MG63 (cell line): ENCODE measurements at regions not wholly inside any gene's neighbourhood (a gene's known extent, or its start where the extent isn't known, plus 50 kb on each side); places are given as distances from the start of the nearest gene placed in this dataset.

Experiments
- DNase-seq: peaks from one replicate; pipeline ENCODE4 v3.0.0-alpha.2; 2020
- H3K27me3 ChIP-seq: fragments of 250-450 bp; sonication (Bioruptor Pico); 2 replicates; pipeline ENCODE4 v1.5.1; 2020; ENCODE audit warnings: mild to moderate bottlenecking, moderate library complexity
- H3K36me3 ChIP-seq: fragments of 250-450 bp; sonication (Bioruptor Pico); 2 replicates; pipeline ENCODE4 v1.5.1; 2020; ENCODE audit warnings: mild to moderate bottlenecking, moderate library complexity
- H3K4me3 ChIP-seq: fragments of 250-450 bp; sonication (Bioruptor Pico); 2 replicates; pipeline ENCODE4 v1.5.1; 2020; ENCODE audit warnings: mild to moderate bottlenecking, moderate library complexity
- H3K9me3 ChIP-seq: fragments of 250-450 bp; sonication (Bioruptor Pico); 2 replicates; pipeline ENCODE4 v1.5.1; 2020; ENCODE audit warnings: mild to moderate bottlenecking, moderate library complexity

GRCh38 chr1:104853276-104853675, 1103.6 kb downstream of the AMY1C start:
- Histone ChIP-seq H3K9me3 (no peaks in the 10 kb centered on the region), H3K36me3 (no peaks in the 10 kb centered on the region), H3K27me3 (no peaks in the 10 kb centered on the region), H3K4me3 (no peak overlapping the region)
- no peak for DNase-seq

DNA sequence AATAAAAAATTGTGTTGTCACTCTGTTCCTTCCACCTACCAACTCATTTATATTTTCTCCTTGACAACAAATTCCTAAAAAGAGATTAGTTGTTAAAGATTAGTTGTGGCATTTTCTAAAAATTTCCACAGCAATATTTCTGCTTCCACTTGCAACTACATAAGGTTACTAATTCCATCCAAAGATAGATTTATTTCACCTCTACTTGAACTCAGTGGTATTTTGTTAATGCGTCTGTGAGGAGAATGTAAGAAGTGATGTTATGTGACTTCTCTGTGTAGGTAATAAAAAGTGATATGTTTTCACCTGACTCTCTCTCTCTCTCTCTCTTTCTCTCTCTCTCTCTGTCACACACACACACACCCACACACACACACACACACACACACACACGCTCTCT, 1104.8 kb downstream of the AMY1C start:
- Histone ChIP-seq H3K27me3 (no peaks in the 10 kb centered on the region), H3K9me3 (no peaks in the 10 kb centered on the region), H3K36me3 (no peaks in the 10 kb centered on the region), H3K4me3 (no peak overlapping the region)
- no peak for DNase-seq

GRCh38 chr1:104855550-104855949, 1105.9 kb downstream of the AMY1C start:
- DNase-seq = no peak
- no peaks in the 10 kb centered on the region for H3K9me3 ChIP-seq
- H3K36me3 ChIP-seq = no peaks in the 10 kb centered on the region
- no peaks in the 10 kb centered on the region for H3K27me3 ChIP-seq
- no peak overlapping the region for H3K4me3 ChIP-seq

GRCh38 chr1:104856091-104856490, 1106.4 kb downstream of the AMY1C start:
- Histone ChIP-seq H3K9me3 (no peaks in the 10 kb centered on the region), H3K4me3 (no peak overlapping the region), H3K36me3 (no peaks in the 10 kb centered on the region), H3K27me3 (no peaks in the 10 kb centered on the region)
- DNase-seq = no peak

DNA sequence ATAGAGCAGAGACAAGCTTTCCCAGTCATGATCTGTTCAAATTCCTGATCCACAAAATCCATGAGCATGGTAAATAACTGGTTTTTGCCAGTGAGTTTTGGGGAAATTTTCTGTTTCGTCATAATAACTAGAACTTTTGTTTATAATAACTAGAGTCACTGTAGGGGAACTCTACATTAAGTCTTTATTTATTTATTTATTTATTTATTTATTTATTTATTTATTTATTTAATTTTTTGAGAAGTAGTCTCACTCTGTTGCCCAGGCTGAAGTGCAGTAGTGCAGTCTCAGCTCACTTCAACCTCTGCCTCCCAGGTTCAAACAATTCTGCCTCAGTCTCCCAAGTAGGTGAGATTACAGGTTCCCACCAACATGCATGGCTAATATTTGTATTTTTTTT, 1106.8 kb downstream of the AMY1C start:
- Histone ChIP-seq H3K27me3 (no peaks in the 10 kb centered on the region), H3K9me3 (no peaks in the 10 kb centered on the region), H3K4me3 (no peak overlapping the region), H3K36me3 (no peaks in the 10 kb centered on the region)
- no peak for DNase-seq

DNA sequence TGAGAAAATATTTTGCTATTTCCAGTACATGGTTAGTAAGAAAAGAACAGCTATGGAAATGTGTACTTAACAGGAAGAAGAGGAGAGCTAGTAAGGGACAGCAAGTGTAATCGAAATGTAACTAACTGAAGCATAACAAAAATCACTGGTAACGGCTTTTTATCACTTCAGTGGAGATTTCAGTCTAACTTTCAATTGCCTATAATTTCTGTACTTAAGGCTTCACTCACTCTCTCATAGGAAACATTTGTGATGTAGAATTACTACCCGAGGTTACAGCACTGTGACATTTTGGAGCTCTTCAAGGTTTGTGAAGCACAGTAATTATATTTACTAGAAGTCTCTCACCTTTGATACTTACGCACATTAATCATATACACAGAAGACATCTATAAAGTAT, 1119.1 kb downstream of the AMY1C start:
- Histone ChIP-seq H3K27me3 (no peaks in the 10 kb centered on the region), H3K4me3 (no peak overlapping the region), H3K36me3 (no peaks in the 10 kb centered on the region), H3K9me3 (no peaks in the 10 kb centered on the region)
- DNase-seq = no peak

GRCh38 chr1:104874044-104874443, 1124.3 kb downstream of the AMY1C start:
- no peak for DNase-seq
- H3K4me3 ChIP-seq = no peak overlapping the region
- H3K9me3 ChIP-seq = no peaks in the 10 kb centered on the region
- H3K27me3 ChIP-seq = no peaks in the 10 kb centered on the region
- no peaks in the 10 kb centered on the region for H3K36me3 ChIP-seq

GRCh38 chr1:104878203-104878909, 1128.7 kb downstream of the AMY1C start:
- no peaks in the 10 kb centered on the region for H3K36me3 ChIP-seq
- peak; percentile 2 for DNase-seq
- no peak overlapping the region for H3K4me3 ChIP-seq
- H3K9me3 ChIP-seq = no peaks in the 10 kb centered on the region
- no peaks in the 10 kb centered on the region for H3K27me3 ChIP-seq

- H3K9me3 ChIP-seq = no peaks in the 10 kb centered on the region
- no peak overlapping the region for H3K4me3 ChIP-seq
- H3K36me3 ChIP-seq = no peaks in the 10 kb centered on the region
- no peak for DNase-seq
- no peaks in the 10 kb centered on the region for H3K27me3 ChIP-seq
Measured at GRCh38 chr1:104884939-104885338, 1135.2 kb downstream of the AMY1C start.

- H3K36me3 ChIP-seq = no peaks in the 10 kb centered on the region
- no peak overlapping the region for H3K4me3 ChIP-seq
- no peaks in the 10 kb centered on the region for H3K27me3 ChIP-seq
- H3K9me3 ChIP-seq = no peaks in the 10 kb centered on the region
- no peak for DNase-seq
Measured at GRCh38 chr1:104905322-104905721, 1155.6 kb downstream of the AMY1C start.

GRCh38 chr1:104906141-104906540, 1156.4 kb downstream of the AMY1C start:
- no peaks in the 10 kb centered on the region for H3K27me3 ChIP-seq
- H3K4me3 ChIP-seq = no peak overlapping the region
- H3K36me3 ChIP-seq = no peaks in the 10 kb centered on the region
- H3K9me3 ChIP-seq = no peaks in the 10 kb centered on the region
- DNase-seq = no peak

DNA sequence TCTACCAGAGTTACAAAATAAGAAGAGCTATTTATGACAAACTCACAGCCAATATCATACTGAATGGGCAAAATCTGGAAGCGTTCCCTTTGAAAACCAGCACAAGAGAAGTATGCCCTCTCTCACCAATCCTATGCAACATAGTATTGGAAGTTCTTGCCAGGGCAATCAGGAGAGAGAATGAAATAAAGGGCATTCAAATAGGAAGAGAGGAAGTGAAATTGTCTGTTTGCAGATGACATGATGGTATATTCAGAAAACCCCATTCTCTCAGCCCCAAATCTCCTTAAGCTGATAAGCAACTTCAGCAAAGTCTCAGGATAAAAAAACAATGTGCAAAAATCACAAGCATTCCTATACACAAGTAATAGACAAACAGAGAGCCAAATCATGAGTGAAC, 1169.5 kb downstream of the AMY1C start:
- no peaks in the 10 kb centered on the region for H3K9me3 ChIP-seq
- no peaks in the 10 kb centered on the region for H3K27me3 ChIP-seq
- no peak overlapping the region for H3K4me3 ChIP-seq
- no peaks in the 10 kb centered on the region for H3K36me3 ChIP-seq
- DNase-seq = no peak

GRCh38 chr1:104921525-104921924, 1171.8 kb downstream of the AMY1C start:
- H3K9me3 ChIP-seq = no peaks in the 10 kb centered on the region
- no peaks in the 10 kb centered on the region for H3K36me3 ChIP-seq
- H3K4me3 ChIP-seq = no peak overlapping the region
- DNase-seq = no peak
- H3K27me3 ChIP-seq = no peaks in the 10 kb centered on the region

DNA sequence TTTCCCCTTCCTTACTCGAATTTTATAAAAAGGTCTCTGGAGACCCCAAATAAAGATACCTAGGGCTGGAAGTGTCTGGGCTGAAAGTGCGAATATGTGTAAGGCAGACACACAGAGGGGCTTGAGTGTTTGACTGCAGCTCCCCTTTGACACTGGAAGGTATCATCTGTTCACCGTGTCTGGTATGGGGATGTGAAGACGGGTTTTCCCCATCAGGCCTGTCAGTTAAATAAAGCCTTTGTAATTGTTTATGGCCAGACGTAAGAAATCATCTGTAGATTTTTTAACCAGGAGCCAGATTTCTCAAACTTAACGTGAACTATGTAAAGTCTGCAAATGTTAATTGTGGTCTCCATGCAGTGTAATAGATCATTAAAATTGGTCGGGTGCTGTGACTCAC, 1173.4 kb downstream of the AMY1C start:
- no peaks in the 10 kb centered on the region for H3K27me3 ChIP-seq
- DNase-seq = no peak
- no peaks in the 10 kb centered on the region for H3K36me3 ChIP-seq
- no peaks in the 10 kb centered on the region for H3K9me3 ChIP-seq
- H3K4me3 ChIP-seq = no peak overlapping the region

DNA sequence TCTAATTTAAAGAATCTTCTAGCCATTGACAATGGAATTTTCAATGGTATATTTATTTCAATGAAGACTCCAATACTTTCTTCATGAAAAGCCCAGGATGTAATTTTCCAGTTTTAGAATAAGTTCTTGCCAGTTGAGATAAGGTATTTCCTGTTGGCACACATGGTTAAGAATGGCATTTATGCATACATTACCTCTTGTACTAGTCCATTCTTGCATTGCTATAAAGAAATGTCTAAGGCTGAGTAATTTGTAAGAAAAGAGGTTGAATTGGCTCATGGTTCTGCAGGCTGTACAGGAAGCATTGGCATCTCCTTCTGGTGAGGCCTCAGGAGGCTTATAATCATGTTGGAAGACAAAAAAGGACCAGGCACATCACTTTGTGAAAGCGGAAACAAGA, 1179.6 kb downstream of the AMY1C start:
- Histone ChIP-seq H3K36me3 (no peaks in the 10 kb centered on the region), H3K27me3 (no peaks in the 10 kb centered on the region), H3K9me3 (no peaks in the 10 kb centered on the region), H3K4me3 (no peak overlapping the region)
- DNase-seq = no peak

GRCh38 chr1:104932030-104932915, 1182.6 kb downstream of the AMY1C start:
- Histone ChIP-seq H3K36me3 (no peaks in the 10 kb centered on the region), H3K27me3 (no peaks in the 10 kb centered on the region), H3K4me3 (no peak overlapping the region), H3K9me3 (no peaks in the 10 kb centered on the region)
- DNase-seq = no peak

DNA sequence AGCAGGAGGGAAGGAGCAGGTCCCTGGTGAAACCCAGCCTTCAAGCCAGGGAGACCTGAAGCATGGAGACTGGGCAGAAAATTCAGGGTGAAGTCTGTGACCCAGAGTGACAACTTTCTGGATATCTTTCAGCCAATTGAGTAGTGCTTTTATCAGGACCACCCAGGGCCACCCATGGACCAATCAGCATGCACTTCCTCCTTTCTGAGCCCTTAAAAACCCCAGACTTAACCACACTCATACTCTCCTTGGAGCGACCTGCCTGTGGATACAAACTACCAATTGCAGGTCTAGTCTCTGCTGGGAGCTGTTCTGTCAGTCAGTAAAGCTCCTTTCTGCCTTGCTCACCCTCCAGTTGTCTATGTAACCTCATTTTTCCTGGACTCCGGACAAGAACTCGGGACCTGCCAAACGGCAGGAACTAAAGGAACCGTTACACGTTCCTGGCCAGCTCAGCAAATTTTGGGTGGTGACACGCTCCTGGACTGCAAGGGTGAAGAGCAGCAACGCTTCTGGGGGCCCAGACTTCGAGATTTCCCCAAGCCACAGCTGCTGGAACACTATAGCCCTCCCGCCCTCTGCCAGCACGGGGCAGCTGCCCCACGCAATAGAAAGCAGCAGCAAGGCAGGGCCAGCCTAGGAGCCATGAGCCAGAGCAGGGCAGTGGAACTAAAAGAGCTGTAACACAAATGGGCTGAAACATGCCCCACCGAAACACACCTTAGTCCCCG, 1183.4 kb downstream of the AMY1C start:
- H3K36me3 ChIP-seq = no peaks in the 10 kb centered on the region
- DNase-seq = peak; percentile 20
- H3K9me3 ChIP-seq = no peaks in the 10 kb centered on the region
- no peaks in the 10 kb centered on the region for H3K27me3 ChIP-seq
- H3K4me3 ChIP-seq = no peak overlapping the region
